ENCODE measurements at regions not wholly inside any gene's neighbourhood (a gene's known extent, or its start where the extent isn't known, plus 50 kb on each side); places are given as distances from the start of the nearest gene placed in this dataset.
"Not testable (repeated sequence)": the region's sequence is repeated elsewhere in the genome, so short reads cannot be mapped to it uniquely, and the experiment has no call there.

DNA sequence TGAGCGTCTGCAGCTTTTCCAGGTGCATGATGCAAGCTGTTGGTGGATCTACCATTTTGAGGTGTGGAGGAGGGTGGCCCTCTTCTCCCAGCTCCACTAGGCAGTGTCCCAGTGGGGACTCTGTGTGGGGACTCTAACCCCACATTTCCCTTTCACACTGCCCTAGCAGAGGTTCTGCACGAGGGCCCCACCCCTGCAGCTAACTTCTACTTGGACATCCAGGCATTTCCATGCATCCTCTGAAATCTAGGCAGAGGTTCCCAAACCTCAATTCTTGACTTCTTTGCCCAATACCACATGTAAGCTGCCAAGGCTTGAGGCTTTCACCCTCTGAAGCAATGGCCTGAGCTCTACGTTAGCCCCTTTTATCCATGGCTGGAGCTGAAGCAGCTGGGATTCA, 61.4 kb upstream of the HGFAC start:
- TF ChIP-seq, protein P1, sequence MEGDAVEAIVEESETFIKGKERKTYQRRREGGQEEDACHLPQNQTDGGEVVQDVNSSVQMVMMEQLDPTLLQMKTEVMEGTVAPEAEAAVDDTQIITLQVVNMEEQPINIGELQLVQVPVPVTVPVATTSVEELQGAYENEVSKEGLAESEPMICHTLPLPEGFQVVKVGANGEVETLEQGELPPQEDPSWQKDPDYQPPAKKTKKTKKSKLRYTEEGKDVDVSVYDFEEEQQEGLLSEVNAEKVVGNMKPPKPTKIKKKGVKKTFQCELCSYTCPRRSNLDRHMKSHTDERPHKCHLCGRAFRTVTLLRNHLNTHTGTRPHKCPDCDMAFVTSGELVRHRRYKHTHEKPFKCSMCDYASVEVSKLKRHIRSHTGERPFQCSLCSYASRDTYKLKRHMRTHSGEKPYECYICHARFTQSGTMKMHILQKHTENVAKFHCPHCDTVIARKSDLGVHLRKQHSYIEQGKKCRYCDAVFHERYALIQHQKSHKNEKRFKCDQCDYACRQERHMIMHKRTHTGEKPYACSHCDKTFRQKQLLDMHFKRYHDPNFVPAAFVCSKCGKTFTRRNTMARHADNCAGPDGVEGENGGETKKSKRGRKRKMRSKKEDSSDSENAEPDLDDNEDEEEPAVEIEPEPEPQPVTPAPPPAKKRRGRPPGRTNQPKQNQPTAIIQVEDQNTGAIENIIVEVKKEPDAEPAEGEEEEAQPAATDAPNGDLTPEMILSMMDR (IDR thresholded peaks at IDR 0.05): not testable (repeated sequence)
- not testable (repeated sequence) for TF ChIP-seq POLR2A (IDR thresholded peaks at IDR 0.05; ENCODE audit: low read depth); POLR2AphosphoS5 (IDR thresholded peaks at IDR 0.05); EP300 (IDR thresholded peaks at IDR 0.05)
